GM12873 (cell line): ENCODE measurements at regions not wholly inside any gene's neighbourhood (a gene's known extent, or its start where the extent isn't known, plus 50 kb on each side); places are given as distances from the start of the nearest gene placed in this dataset.

Source experiments
- CTCF ChIP-seq: IDR thresholded peaks from 2 replicates; pipeline ENCODE4 v1.5.1; 2012; ENCODE audit warnings: low read depth, mild to moderate bottlenecking, moderate library complexity, low read length, control low read depth; ENCODE audit not compliant: insufficient read depth; ENCODE audit errors: missing control alignments

- TF ChIP-seq CTCF = no peak
Measured at GRCh38 chr11:91935120-91935519, 289.5 kb upstream of the FAT3 start.

- TF ChIP-seq CTCF = no peak
Measured at GRCh38 chr11:91932151-91932821, 292.3 kb upstream of the FAT3 start.

- TF ChIP-seq CTCF = no peak
Measured at GRCh38 chr11:91927448-91927847, 297.2 kb upstream of the FAT3 start.

- TF ChIP-seq CTCF = no peak
Measured at GRCh38 chr11:91926965-91927364, 297.7 kb upstream of the FAT3 start.

- no peak for TF ChIP-seq CTCF
Measured at GRCh38 chr11:91922846-91923245, 301.8 kb upstream of the FAT3 start.

GRCh38 chr11:91921974-91922373 is 302.6 kb upstream of the FAT3 start:
- TF ChIP-seq CTCF = no peak

- no peak for TF ChIP-seq CTCF
Measured at GRCh38 chr11:91913407-91913806, 311.2 kb upstream of the FAT3 start.

GRCh38 chr11:91912322-91912721 is 312.3 kb upstream of the FAT3 start:
- TF ChIP-seq CTCF = no peak
